ENCODE measurements at regions not wholly inside any gene's neighbourhood (a gene's known extent, or its start where the extent isn't known, plus 50 kb on each side); places are given as distances from the start of the nearest gene placed in this dataset.

GRCh38 chr6:1257778-1258177 lies 54.1 kb upstream of the FOXQ1 start:
- DNase-seq = no peak

DNA sequence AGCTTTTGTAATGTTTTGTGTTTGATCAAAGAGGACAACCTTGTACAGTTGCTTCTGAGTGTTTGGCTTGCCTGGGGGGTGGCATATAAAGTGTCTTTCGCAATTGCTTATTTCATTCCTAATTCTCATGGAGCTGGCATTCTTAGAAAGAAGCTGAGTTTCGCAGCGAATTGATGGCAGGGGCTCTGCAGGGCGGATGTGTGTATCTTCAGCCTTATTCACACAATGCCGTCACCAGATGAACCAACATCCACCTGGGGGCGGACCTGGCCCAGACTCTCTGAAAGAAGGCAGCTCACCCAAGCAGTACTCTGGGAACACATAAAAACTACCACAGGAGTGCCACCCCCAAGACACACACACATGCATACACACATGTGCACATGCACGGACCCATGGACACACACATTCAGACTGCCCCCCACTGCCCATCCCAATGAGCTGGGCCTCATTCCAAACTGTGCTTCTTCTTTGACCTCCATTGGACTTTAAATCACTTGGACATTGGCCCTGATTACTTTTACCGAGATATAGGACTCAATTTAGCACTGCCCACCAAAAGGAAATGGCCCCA lies 55.4 kb upstream of the FOXQ1 start:
- DNase-seq = no peak

DNA sequence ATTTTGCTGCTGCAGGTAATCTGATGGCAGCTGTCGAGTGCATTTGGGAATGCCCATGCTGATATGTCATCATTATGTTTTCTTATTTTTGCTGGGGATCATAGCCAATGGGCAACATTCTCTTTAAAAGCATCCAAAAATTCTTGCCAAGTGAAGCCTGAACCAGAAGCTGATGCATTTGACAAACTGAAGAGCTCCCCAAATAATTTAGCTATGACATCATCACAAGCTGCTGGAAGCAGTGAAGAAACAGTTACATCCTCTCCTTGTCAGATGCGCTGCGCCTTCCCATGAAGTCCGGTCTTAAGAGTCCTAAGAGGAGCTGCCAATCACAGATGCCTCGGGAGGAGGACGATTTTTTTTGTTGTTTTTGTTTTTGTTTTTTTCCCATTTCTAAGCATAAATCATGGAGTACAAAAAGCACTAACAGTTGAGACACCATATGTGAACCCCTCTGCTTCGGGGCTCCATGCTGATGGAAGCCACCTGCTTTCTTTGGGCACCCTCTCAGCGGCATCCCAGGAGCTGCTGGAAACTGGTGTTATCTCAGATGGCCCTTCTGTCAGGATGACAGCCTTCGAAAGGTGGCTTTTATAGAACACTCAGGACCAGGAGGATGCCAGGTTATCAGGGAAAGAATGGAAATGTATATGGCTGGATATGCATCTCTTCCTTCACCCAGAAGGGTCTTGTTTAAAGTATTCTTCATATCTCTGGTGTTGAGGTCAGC lies 56.1 kb upstream of the FOXQ1 start:
- DNase-seq = no peak

DNA sequence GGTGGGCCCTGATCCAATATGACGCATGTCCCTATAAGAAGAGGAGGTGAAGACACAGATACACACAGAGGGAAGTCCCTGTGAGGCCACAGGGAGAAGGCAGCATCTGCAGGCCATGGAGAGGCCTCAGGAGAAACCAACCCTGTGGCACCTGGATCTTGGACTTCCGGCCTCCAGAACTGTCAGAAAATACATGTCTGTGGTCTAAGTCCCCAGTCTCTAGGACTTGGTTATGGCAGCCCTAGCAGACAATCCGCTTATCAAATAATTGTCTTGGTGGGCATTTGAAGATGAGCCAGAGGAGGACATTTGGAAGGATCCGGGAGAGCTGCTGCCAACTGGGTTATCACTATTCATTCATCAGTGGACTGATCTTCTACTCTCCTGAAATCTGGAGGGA lies 57.6 kb upstream of the FOXQ1 start:
- DNase-seq = no peak

- DNase-seq = no peak
Observed at GRCh38 chr6:1253816-1254215, 58.1 kb upstream of the FOXQ1 start.

DNA sequence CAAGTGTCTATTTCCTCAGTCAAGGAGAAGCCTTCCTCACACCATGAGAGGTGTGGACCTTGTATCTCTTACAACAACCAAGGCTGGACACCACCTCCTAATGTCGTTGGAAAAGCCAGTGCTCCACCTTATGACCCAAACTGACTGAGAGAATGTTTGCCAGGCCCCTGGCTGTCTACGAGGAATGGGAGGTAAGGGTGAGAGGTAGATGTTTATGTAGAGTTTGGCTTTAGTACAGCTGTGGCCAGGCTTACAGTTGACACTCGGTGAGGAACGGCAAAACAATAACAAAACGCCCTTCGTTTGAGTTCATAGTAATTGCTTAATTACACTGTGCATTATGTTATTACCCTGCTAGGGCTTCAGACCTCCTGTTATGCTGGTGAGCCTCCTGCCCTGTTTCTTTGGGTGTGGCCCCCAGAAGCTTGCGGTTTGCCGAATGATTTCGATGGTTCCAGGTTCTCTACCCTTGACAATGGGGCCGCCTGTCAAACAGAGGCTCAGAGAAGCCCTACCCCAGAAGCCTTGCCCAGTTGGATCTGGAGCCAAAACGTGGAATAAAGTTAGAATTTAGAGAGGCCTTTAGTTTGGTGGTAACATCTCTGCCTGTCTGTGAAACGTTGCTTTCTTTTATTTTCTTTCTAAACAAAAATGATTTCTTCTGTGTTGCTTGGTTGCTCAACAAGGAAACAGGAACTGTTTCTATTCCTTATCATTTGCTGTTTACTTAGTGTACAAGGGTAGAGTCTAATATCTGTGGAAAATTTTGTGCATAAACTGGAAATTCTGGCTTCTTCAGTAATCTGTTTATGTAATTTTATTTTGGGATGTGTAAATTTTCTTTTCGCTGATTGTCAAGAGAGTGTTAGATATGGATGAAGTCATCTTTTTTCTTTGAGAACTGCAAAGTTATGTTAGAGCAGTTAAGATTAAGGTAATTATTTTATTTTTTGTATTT lies 60.4 kb upstream of the FOXQ1 start:
- DNase-seq = no peak

- DNase-seq = no peak
Observed at GRCh38 chr6:1250489-1251197, 61.3 kb upstream of the FOXQ1 start.

GRCh38 chr6:1247894-1248293 lies 64.0 kb upstream of the FOXQ1 start:
- DNase-seq = no peak

- no peak for DNase-seq
Observed at GRCh38 chr6:1247056-1247455, 64.8 kb upstream of the FOXQ1 start.

GRCh38 chr6:1244941-1245340 lies 67.0 kb upstream of the FOXQ1 start:
- DNase-seq = no peak

GRCh38 chr6:1244278-1244677 lies 67.6 kb upstream of the FOXQ1 start:
- DNase-seq = no peak

DNA sequence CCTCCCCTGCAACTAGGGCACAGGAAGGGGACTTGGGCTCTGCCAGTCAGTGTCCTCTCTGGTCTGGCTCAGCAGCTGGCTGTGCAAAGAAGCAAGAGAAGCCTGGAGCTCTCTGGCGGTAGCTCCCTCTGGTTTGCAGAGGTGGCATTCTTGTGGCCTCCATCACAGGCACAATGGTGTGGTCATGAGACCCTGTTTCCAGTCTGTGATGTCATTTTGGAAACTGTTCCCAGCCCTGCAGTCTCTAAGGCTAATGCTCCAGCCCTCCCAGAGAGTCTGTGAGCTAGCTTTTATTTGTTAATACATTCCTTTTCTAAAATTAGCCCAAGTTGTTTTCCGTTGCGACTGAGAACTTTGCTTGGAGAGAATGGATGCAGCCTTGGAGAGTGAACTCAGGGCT lies 69.5 kb upstream of the FOXQ1 start:
- DNase-seq = no peak

DNA sequence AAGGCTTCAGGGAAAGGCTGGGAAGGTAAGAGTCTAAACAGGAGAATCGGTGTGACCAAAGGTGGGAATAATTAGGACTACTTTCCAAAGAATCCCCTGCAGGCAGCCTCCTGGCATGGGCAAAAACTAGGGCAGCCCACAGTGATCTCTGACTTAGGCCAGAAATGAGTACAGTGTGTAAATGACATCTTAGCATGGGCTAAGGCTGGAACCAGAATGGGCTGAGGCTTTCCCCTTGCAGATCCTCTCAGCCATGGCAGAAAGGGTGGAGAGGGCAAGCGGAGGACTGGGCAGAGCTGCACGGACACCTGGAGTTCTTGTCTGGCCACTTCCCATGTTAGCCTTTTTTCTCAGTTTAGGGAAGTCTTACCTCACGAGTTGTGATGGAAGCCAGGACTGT lies 69.9 kb upstream of the FOXQ1 start:
- no peak for DNase-seq

- DNase-seq = no peak
Observed at GRCh38 chr6:1240766-1241318, 71.1 kb upstream of the FOXQ1 start.

DNA sequence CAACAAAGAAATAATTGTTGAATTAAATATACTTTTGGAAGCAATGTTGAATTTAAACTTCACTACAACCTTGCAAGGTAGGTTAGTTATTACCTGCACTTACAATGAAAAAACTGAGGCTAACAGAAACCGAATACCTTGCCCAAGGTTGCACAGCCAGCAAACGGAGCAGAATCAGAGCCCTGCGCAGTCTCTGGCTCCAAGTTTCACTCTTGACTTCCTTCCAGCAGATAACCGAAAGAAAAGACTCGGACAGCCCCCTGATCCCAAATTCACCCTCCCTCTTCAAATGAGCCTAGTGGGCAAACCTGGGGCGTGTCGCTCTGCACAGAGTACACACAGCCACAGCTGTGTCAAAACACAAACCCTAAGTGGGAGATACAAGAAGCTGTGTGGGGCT lies 72.1 kb upstream of the FOXQ1 start:
- DNase-seq = no peak

- no peak for DNase-seq
Observed at GRCh38 chr6:1238040-1238439, 73.9 kb upstream of the FOXQ1 start.

DNA sequence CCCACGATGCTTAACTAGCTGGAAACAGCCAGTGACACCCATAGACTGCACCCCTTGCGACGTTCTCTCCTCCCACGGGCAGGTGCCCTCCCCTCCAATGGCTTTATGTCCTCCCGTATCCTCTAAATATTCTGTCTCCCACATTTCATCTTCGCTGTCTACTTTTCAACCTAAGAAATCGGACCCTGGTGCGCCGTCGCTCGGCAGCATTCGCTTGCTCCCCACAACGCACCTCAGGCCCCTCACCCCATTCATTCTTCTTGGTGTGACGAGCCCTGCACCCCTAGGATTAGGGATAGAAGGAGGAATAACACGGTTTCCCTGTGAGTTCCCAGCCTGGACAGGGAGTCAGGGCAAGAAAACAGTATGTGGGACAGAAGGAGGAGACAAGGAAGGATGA lies 74.3 kb upstream of the FOXQ1 start:
- DNase-seq = no peak

- no peak for DNase-seq
Observed at GRCh38 chr6:1235825-1236224, 76.1 kb upstream of the FOXQ1 start.

DNA sequence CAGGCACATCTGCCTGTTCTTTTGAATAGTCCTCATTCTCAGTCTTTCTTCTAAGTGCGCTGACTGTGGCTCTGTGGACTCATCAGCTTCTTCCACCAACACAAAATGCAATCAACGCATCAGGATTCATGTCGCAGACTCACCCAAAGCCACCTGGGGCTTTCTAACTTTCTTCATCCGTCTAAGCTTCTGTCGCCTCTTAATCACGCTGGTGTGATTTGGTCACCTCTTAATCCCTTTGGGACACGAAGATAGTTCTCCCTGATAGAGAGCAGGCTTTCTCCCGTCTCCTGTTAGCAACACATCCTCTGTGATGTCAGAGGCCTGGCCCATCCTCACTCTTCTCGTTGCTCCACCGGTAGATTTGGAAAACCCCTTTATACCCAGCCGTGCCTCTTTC lies 78.0 kb upstream of the FOXQ1 start:
- DNase-seq = no peak

GRCh38 chr6:1232578-1232977 lies 79.3 kb upstream of the FOXQ1 start:
- DNase-seq = no peak

DNA sequence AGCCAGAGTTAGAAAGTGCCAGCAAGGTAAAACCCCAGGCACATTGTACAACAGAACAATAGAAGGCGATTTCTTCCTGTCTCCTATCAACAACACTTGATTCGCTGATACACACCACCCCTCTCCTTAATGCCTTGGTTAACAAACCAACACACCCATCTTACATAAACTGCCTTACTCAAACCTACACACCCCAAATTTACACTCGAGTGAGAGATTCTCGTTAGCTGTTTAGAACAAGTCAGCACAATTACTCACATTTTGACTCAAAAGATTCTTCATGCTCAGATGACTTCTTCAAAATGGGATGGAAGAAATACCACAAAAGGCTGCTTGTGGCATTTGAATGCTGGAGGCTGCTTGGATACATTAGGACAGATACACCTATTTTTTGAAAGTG lies 80.0 kb upstream of the FOXQ1 start:
- no peak for DNase-seq

DNA sequence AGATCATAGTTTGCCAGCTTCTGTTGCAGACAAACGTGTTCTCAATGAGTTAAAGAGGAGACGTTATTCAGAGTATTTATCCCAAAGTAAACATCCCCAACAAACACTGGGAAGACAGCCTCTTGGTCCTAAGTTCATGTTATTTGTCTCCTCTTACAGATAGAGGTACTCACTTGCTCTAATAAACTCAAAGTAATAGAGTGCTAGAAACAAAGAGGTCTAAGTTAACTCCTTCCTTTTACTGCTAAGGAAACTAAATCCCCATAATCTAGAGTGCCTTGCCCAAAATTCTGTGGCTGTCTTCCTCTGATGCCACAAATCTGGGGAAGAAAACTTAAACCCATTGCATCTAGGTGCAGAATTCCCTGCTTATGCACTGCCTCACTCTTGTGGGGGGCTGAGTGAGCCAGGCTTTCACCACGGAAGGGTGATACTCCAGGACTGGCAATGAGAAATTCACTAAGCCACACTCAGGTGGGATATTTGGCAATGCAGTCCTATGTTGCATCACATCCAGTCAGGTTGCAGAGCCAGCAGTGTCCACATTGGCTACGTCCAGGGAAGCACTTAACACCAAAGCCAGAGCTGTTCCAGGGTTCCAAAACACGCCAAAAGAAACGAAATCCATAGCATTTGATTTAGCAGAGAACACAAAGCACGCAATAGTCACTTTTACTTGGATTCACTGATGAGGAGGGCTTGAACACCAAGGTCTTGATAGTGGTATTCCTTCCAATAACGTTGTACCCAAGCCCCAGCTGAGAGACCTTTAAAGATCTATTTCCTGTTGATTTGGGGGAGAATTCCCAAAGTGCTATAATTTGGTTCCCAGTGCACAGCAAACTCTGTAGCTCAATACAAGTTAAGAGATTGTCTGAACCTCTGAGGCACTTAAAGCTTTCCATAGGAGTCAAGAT lies 81.0 kb upstream of the FOXQ1 start:
- DNase-seq = no peak
